SK-N-SH (cell line): ENCODE measurements at regions not wholly inside any gene's neighbourhood (a gene's known extent, or its start where the extent isn't known, plus 50 kb on each side); places are given as distances from the start of the nearest gene placed in this dataset.

Source experiments
- CHD2 ChIP-seq: fragments of 150-350 bp; IDR thresholded peaks from 2 replicates; pipeline ENCODE4 v1.6.1; 2018; ENCODE audit warnings: low read length; ENCODE audit not compliant: partially characterized antibody
- POLR2AphosphoS5 ChIP-seq: IDR thresholded peaks from 2 replicates; pipeline ENCODE4 v1.6.1; 2012; ENCODE audit warnings: low read depth, low read length
- RCOR1 ChIP-seq: fragments of 150-350 bp; IDR thresholded peaks from 2 replicates; pipeline ENCODE4 v1.6.1; 2017; ENCODE audit warnings: antibody characterized with exemption, low read length
- SIN3A ChIP-seq: IDR thresholded peaks from 2 replicates; pipeline ENCODE4 v1.6.1; 2012; ENCODE audit warnings: low read depth, mild to moderate bottlenecking, low read length, moderate library complexity, borderline replicate concordance
- TF ChIP-seq, protein P1 (sequence below): fragments of 200-600 bp; sonication (generic); IDR thresholded peaks from 2 replicates; pipeline ENCODE4 v1.6.1; 2017; ENCODE audit warnings: antibody characterized with exemption, mild to moderate bottlenecking, moderate library complexity
- TF ChIP-seq, protein P2 (sequence below): fragments of 150-350 bp; IDR thresholded peaks from 2 replicates; pipeline ENCODE4 v1.6.1; 2016; ENCODE audit warnings: mild to moderate bottlenecking, low read depth, low read length
- TF ChIP-seq, protein P3 (sequence below): fragments of 150-350 bp; IDR thresholded peaks from 2 replicates; pipeline ENCODE4 v1.6.1; 2017; ENCODE audit warnings: antibody characterized with exemption, low read length, low read depth, borderline replicate concordance

DNA sequence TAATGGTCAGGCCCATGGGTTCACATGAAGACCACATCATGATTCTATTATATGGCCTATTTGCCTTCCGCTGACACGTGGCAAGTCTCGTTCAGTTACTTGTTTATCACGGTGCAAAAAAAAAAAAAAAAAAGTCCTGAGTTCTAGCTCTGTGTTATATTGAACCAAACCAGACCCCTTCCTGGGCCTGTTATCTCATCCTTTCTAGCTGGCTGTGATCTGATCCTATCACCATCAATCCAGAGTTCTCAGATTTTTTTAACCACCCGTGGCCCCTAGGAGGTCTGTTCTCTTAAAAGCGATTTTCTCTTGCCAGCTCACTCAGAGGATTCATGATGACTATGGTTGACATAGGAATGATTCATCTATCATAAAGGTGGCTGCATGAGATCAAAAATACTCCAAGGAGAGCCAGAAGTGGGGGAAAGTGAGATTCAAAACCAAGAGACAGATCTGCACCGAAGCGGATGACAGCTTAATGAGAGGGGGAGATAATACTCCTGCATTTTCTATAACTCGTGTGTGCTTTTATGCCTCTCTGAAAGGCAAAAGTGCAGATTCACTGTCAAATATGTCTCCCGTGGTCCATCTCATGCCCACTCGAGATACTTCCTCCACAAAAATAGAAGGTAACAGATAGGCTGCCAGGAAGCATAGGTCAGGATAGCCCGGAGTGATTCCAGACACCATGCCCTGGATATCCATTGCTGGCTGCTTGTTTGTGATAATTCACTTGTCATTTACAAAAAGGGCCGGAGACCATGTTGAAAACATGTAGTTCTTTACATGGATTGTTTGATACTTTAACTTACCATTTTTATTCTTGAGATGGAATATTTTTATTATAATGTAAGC is 505.7 kb upstream of the KLHL29 start:
- TF ChIP-seq, protein P1, sequence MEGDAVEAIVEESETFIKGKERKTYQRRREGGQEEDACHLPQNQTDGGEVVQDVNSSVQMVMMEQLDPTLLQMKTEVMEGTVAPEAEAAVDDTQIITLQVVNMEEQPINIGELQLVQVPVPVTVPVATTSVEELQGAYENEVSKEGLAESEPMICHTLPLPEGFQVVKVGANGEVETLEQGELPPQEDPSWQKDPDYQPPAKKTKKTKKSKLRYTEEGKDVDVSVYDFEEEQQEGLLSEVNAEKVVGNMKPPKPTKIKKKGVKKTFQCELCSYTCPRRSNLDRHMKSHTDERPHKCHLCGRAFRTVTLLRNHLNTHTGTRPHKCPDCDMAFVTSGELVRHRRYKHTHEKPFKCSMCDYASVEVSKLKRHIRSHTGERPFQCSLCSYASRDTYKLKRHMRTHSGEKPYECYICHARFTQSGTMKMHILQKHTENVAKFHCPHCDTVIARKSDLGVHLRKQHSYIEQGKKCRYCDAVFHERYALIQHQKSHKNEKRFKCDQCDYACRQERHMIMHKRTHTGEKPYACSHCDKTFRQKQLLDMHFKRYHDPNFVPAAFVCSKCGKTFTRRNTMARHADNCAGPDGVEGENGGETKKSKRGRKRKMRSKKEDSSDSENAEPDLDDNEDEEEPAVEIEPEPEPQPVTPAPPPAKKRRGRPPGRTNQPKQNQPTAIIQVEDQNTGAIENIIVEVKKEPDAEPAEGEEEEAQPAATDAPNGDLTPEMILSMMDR, result no peak
- TF ChIP-seq CHD2, result peak; percentile 83
- peak; percentile 86 for TF ChIP-seq RCOR1
- no peak for TF ChIP-seq POLR2AphosphoS5
- TF ChIP-seq, protein P2, sequence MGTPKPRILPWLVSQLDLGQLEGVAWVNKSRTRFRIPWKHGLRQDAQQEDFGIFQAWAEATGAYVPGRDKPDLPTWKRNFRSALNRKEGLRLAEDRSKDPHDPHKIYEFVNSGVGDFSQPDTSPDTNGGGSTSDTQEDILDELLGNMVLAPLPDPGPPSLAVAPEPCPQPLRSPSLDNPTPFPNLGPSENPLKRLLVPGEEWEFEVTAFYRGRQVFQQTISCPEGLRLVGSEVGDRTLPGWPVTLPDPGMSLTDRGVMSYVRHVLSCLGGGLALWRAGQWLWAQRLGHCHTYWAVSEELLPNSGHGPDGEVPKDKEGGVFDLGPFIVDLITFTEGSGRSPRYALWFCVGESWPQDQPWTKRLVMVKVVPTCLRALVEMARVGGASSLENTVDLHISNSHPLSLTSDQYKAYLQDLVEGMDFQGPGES, result no peak
- TF ChIP-seq, protein P3, sequence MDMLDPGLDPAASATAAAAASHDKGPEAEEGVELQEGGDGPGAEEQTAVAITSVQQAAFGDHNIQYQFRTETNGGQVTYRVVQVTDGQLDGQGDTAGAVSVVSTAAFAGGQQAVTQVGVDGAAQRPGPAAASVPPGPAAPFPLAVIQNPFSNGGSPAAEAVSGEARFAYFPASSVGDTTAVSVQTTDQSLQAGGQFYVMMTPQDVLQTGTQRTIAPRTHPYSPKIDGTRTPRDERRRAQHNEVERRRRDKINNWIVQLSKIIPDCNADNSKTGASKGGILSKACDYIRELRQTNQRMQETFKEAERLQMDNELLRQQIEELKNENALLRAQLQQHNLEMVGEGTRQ, result no peak
- no peak for TF ChIP-seq SIN3A
